PC-9 (cell line): ENCODE measurements at regions not wholly inside any gene's neighbourhood (a gene's known extent, or its start where the extent isn't known, plus 50 kb on each side); places are given as distances from the start of the nearest gene placed in this dataset.

Experiments used
- EZH2 ChIP-seq: fragments of 200-600 bp; sonication (generic); IDR thresholded peaks from 2 replicates; pipeline ENCODE4 v1.8.0; 2017; ENCODE audit warnings: antibody characterized with exemption, low read depth
- TF ChIP-seq, protein P1 (sequence below): fragments of 200-600 bp; sonication (generic); conservative IDR thresholded peaks from 2 replicates; pipeline ENCODE4 v1.6.1; 2017; ENCODE audit warnings: mixed run types, antibody characterized with exemption, mild to moderate bottlenecking, moderate library complexity

DNA sequence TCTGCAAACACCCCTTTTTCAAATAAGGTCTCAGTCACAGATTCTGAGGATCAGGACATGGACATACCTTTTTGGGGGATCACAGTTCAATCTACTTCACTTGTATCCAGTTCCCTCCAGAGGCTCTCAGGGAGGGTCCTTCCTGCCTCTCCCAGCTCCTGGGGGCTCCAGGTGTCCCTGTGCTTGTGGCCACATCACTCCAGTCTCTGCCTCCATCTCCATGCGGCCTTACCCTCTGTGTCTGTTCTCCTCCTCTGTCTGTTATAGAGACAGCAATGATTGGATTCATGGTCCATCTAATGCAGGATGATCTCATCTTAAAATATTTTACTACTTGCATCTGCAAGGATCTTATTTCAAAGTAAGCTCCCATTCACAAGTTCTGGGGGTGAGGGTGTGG lies 269.6 kb downstream of the ASMT start:
- TF ChIP-seq, protein P1, sequence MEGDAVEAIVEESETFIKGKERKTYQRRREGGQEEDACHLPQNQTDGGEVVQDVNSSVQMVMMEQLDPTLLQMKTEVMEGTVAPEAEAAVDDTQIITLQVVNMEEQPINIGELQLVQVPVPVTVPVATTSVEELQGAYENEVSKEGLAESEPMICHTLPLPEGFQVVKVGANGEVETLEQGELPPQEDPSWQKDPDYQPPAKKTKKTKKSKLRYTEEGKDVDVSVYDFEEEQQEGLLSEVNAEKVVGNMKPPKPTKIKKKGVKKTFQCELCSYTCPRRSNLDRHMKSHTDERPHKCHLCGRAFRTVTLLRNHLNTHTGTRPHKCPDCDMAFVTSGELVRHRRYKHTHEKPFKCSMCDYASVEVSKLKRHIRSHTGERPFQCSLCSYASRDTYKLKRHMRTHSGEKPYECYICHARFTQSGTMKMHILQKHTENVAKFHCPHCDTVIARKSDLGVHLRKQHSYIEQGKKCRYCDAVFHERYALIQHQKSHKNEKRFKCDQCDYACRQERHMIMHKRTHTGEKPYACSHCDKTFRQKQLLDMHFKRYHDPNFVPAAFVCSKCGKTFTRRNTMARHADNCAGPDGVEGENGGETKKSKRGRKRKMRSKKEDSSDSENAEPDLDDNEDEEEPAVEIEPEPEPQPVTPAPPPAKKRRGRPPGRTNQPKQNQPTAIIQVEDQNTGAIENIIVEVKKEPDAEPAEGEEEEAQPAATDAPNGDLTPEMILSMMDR, result no peak
- no peak for TF ChIP-seq EZH2
